ENCODE measurements at regions not wholly inside any gene's neighbourhood (a gene's known extent, or its start where the extent isn't known, plus 50 kb on each side); places are given as distances from the start of the nearest gene placed in this dataset.

GRCh38 chr4:83993774-83994173 lies 457.9 kb downstream of the GPAT3 start:
- 90% methylated on average over 7 of the region's 7 CpGs for WGBS
- Histone ChIP-seq H3K36me3 (ENCODE audit: insufficient read depth, low read length) (no peaks in the 10 kb centered on the region), H3K4me1 (ENCODE audit: insufficient read depth, low read length) (peaks cover 14% of the 10 kb centered on the region; the same call in 1 of the 2 replicates), H3K27me3 (ENCODE audit: insufficient read depth, low read length) (no peaks in the 10 kb centered on the region), H3K9me3 (ENCODE audit: insufficient read depth, low read depth, low read length) (peaks cover 9% of the 10 kb centered on the region), H3K4me3 (ENCODE audit: low read length) (no peak overlapping the region), H3K9ac (ENCODE audit: low read depth, low read length) (no peak overlapping the region), H3K27ac (ENCODE audit: low read depth, low read length) (no peak overlapping the region)

- Histone ChIP-seq H3K36me3 (ENCODE audit: insufficient read depth, low read length) (no peaks in the 10 kb centered on the region), H3K4me1 (ENCODE audit: insufficient read depth, low read length) (no peaks in the 10 kb centered on the region), H3K9me3 (ENCODE audit: insufficient read depth, low read depth, low read length) (peaks cover 11% of the 10 kb centered on the region), H3K27me3 (ENCODE audit: insufficient read depth, low read length) (no peaks in the 10 kb centered on the region), H3K9ac (ENCODE audit: low read depth, low read length) (no peak overlapping the region), H3K4me3 (ENCODE audit: low read length) (no peak overlapping the region), H3K27ac (ENCODE audit: low read depth, low read length) (no peak overlapping the region)
- WGBS: 90% methylated on average over 7 of the region's 7 CpGs
Measured at GRCh38 chr4:83989835-83990234, 453.9 kb downstream of the GPAT3 start.

DNA sequence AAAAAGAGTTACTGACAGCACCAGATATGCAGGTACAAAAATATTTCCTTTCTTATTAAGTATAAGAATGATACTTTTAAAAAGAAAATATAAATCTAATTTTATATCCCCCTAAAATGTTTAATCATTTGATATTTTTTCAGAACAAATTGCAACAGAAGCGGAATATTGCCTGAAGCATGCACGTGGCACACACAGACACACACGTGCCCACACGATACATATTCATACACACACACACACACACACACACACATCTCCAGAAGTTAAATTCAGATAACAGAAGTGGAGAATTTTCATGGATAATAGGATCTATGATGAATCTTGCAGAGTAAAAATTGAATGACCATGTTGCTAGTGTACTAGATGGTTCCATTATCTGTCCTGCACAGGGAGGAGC lies 445.2 kb downstream of the GPAT3 start:
- Histone ChIP-seq H3K9ac (ENCODE audit: low read depth, low read length) (no peak overlapping the region), H3K9me3 (ENCODE audit: insufficient read depth, low read depth, low read length) (no peaks in the 10 kb centered on the region), H3K4me1 (ENCODE audit: insufficient read depth, low read length) (no peaks in the 10 kb centered on the region), H3K4me3 (ENCODE audit: low read length) (no peak overlapping the region), H3K27me3 (ENCODE audit: insufficient read depth, low read length) (no peaks in the 10 kb centered on the region), H3K36me3 (ENCODE audit: insufficient read depth, low read length) (no peaks in the 10 kb centered on the region), H3K27ac (ENCODE audit: low read depth, low read length) (no peak overlapping the region)
- 100% methylated on average over 4 of the region's 4 CpGs for WGBS

- WGBS: 95% methylated on average over 3 of the region's 3 CpGs
Measured at GRCh38 chr4:83979773-83980172, 443.9 kb downstream of the GPAT3 start.

DNA sequence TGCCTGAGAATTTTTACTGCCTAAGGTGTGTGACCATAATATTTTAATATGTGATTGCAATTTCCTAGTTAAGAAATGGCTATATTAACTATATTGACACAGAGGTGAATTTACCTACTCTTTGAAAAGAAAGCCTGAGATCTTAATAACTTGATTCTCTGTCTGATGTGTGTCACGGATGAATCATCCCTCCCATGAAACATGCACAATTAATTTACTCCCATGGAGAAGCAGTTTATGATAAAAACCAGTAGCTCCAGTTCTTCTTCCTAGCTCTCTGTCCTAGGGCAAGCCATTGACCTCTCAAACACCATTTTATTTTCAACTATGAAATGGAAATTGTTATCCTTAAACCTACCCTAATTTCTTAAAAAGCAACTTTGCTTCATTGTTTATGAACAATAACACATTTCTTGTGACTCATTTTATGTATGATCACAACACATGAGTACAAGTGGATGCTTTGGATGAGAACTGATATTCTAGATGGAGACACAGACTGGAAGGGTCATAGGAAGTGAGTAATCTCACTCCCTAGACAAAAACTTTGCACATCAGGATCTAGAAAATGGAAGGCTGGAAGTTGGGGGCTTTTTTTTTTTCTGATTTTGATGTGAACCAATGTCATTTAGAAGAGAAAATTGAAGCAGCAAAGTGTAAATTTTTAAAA lies 438.3 kb downstream of the GPAT3 start:
- Histone ChIP-seq H3K4me3 (ENCODE audit: low read length) (no peak overlapping the region), H3K36me3 (ENCODE audit: insufficient read depth, low read length) (no peaks in the 10 kb centered on the region), H3K27me3 (ENCODE audit: insufficient read depth, low read length) (no peaks in the 10 kb centered on the region), H3K27ac (ENCODE audit: low read depth, low read length) (no peak overlapping the region), H3K9ac (ENCODE audit: low read depth, low read length) (no peak overlapping the region), H3K9me3 (ENCODE audit: insufficient read depth, low read depth, low read length) (no peaks in the 10 kb centered on the region), H3K4me1 (ENCODE audit: insufficient read depth, low read length) (no peaks in the 10 kb centered on the region)
- 83% methylated on average over 1 of the region's 1 CpG for WGBS

More at GRCh38 chr4:83979773-83980172, 443.9 kb downstream of the GPAT3 start:
- H3K4me3 ChIP-seq (ENCODE audit: low read length): no peak overlapping the region
- H3K36me3 ChIP-seq (ENCODE audit: insufficient read depth, low read length): no peaks in the 10 kb centered on the region
- H3K27ac ChIP-seq (ENCODE audit: low read depth, low read length): no peak overlapping the region
- H3K27me3 ChIP-seq (ENCODE audit: insufficient read depth, low read length): no peaks in the 10 kb centered on the region
- no peaks in the 10 kb centered on the region for H3K9me3 ChIP-seq (ENCODE audit: insufficient read depth, low read depth, low read length)
- no peak overlapping the region for H3K9ac ChIP-seq (ENCODE audit: low read depth, low read length)
- H3K4me1 ChIP-seq (ENCODE audit: insufficient read depth, low read length): no peaks in the 10 kb centered on the region

GRCh38 chr4:83964996-83965541 lies 429.2 kb downstream of the GPAT3 start:
- no peak overlapping the region for H3K4me3 ChIP-seq (ENCODE audit: low read length)
- no peak overlapping the region for H3K27ac ChIP-seq (ENCODE audit: low read depth, low read length)
- peaks cover 26% of the 10 kb centered on the region for H3K9me3 ChIP-seq (ENCODE audit: insufficient read depth, low read depth, low read length)
- no peak overlapping the region for H3K9ac ChIP-seq (ENCODE audit: low read depth, low read length)
- H3K36me3 ChIP-seq (ENCODE audit: insufficient read depth, low read length): no peaks in the 10 kb centered on the region
- no peaks in the 10 kb centered on the region for H3K4me1 ChIP-seq (ENCODE audit: insufficient read depth, low read length)
- WGBS: 91% methylated on average over 3 of the region's 3 CpGs
- H3K27me3 ChIP-seq (ENCODE audit: insufficient read depth, low read length): no peaks in the 10 kb centered on the region

GRCh38 chr4:83962492-83962891 lies 426.6 kb downstream of the GPAT3 start:
- Histone ChIP-seq H3K9ac (ENCODE audit: low read depth, low read length) (no peak overlapping the region), H3K27ac (ENCODE audit: low read depth, low read length) (no peak overlapping the region), H3K27me3 (ENCODE audit: insufficient read depth, low read length) (no peaks in the 10 kb centered on the region), H3K4me1 (ENCODE audit: insufficient read depth, low read length) (no peaks in the 10 kb centered on the region), H3K9me3 (ENCODE audit: insufficient read depth, low read depth, low read length) (peaks cover 37% of the 10 kb centered on the region), H3K4me3 (ENCODE audit: low read length) (no peak overlapping the region), H3K36me3 (ENCODE audit: insufficient read depth, low read length) (no peaks in the 10 kb centered on the region)
- 92% methylated on average over 4 of the region's 4 CpGs for WGBS

DNA sequence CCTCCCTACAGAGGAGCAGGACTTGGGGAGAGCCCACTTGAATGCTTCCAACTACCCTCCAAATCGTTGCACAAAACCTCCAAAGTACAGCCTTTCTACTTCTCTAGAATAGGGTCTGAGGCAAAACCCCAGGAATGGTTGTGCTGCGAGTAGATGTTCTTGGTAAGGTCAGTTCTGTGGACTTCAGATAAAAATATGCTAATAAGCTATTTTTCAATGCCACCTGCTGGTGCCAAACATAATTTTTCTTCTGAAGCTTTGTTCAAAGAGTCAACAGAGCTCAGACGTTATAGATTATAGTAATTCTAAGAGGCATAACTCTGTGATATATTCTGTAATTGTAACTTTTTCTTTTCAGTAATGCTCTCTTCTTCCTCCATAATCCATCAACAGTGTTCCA lies 425.7 kb downstream of the GPAT3 start:
- Histone ChIP-seq H3K36me3 (ENCODE audit: insufficient read depth, low read length) (no peaks in the 10 kb centered on the region), H3K27me3 (ENCODE audit: insufficient read depth, low read length) (no peaks in the 10 kb centered on the region), H3K9me3 (ENCODE audit: insufficient read depth, low read depth, low read length) (peaks cover 37% of the 10 kb centered on the region), H3K4me1 (ENCODE audit: insufficient read depth, low read length) (no peaks in the 10 kb centered on the region), H3K4me3 (ENCODE audit: low read length) (no peak overlapping the region), H3K27ac (ENCODE audit: low read depth, low read length) (no peak overlapping the region), H3K9ac (ENCODE audit: low read depth, low read length) (no peak overlapping the region)
- 85% methylated on average over 2 of the region's 3 CpGs for WGBS

DNA sequence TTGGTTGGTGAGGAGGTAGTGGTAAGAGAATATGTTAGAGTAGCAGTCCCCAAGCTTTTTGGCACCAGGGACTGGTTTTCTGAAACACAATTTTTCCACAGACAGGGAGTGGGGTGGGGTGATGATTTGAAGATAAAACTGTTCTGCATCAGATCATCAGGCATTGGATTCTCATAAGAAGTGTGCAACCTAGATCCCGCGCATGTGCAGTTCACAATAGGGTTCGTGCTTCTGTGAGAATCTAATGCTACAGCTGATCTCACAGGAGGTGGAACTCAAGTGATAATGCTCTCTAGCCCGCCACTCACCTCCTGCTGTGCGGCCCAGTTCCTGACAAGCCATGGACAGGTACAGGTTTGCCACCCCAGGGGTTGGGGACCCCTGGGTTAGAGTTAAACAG lies 423.3 kb downstream of the GPAT3 start:
- H3K4me3 ChIP-seq (ENCODE audit: low read length): no peak overlapping the region
- H3K9ac ChIP-seq (ENCODE audit: low read depth, low read length): no peak overlapping the region
- no peaks in the 10 kb centered on the region for H3K4me1 ChIP-seq (ENCODE audit: insufficient read depth, low read length)
- H3K27me3 ChIP-seq (ENCODE audit: insufficient read depth, low read length): no peaks in the 10 kb centered on the region
- H3K9me3 ChIP-seq (ENCODE audit: insufficient read depth, low read depth, low read length): peaks cover 22% of the 10 kb centered on the region
- no peak overlapping the region for H3K27ac ChIP-seq (ENCODE audit: low read depth, low read length)
- no peaks in the 10 kb centered on the region for H3K36me3 ChIP-seq (ENCODE audit: insufficient read depth, low read length)
- WGBS: 93% methylated on average over 5 of the region's 5 CpGs

DNA sequence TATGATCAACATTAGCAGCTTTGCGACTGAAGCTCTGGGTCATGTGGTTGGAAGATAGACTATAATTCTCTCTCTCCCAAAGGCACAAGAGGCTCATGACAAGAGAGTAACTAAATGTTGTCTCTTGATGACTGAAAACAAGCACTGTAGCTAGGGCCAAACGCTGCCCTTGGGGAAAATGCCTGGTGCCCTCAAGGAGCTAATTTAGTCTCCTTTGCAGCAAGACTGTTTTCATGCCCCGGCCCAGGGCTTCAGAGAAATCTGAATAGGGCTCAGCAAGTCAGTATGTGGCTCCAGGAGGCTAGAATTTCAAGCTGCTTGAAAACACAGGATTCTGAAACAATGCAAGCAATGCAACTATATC lies 411.9 kb downstream of the GPAT3 start:
- H3K9me3 ChIP-seq (ENCODE audit: insufficient read depth, low read depth, low read length): peaks cover 6% of the 10 kb centered on the region; the same call in 1 of the 2 replicates
- no peak overlapping the region for H3K27ac ChIP-seq (ENCODE audit: low read depth, low read length)
- peaks cover 15% of the 10 kb centered on the region; the same call in 1 of the 2 replicates for H3K4me1 ChIP-seq (ENCODE audit: insufficient read depth, low read length)
- H3K27me3 ChIP-seq (ENCODE audit: insufficient read depth, low read length): no peaks in the 10 kb centered on the region
- 53% methylated on average over 3 of the region's 3 CpGs for WGBS
- no peak overlapping the region for H3K9ac ChIP-seq (ENCODE audit: low read depth, low read length)
- H3K36me3 ChIP-seq (ENCODE audit: insufficient read depth, low read length): no peaks in the 10 kb centered on the region
- no peak overlapping the region for H3K4me3 ChIP-seq (ENCODE audit: low read length)

- H3K9ac ChIP-seq (ENCODE audit: low read depth, low read length): no peak overlapping the region
- H3K9me3 ChIP-seq (ENCODE audit: insufficient read depth, low read depth, low read length): peaks cover 6% of the 10 kb centered on the region; the same call in 1 of the 2 replicates
- H3K4me3 ChIP-seq (ENCODE audit: low read length): no peak overlapping the region
- no peaks in the 10 kb centered on the region for H3K27me3 ChIP-seq (ENCODE audit: insufficient read depth, low read length)
- H3K36me3 ChIP-seq (ENCODE audit: insufficient read depth, low read length): no peaks in the 10 kb centered on the region
- whole genome bisulfite sequencing: 92% methylated on average over 8 of the region's 8 CpGs
- H3K27ac ChIP-seq (ENCODE audit: low read depth, low read length): no peak overlapping the region
- H3K4me1 ChIP-seq (ENCODE audit: insufficient read depth, low read length): peaks cover 15% of the 10 kb centered on the region; the same call in 1 of the 2 replicates
Measured at GRCh38 chr4:83947125-83947829, 411.4 kb downstream of the GPAT3 start.
